ENCODE measurements at regions not wholly inside any gene's neighbourhood (a gene's known extent, or its start where the extent isn't known, plus 50 kb on each side); places are given as distances from the start of the nearest gene placed in this dataset.

DNA sequence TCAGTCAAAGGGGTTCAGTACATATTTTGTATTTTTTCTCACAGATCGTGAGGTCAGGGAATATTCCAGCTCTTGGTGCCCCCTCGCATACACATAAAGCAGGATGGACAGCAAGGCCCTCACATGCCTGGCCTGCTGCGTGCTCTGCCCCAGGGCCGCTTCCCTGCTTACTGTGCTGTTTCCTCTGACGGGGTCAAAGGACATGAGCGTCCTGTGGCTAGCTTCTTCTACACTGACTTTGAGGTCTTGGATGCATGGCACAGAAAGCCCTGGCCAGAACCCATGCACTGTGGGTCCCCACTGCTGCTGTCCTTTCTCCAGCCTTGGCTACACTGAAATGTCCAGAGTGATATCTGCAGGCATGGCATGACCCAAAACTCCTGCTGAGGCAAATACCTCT, 92.5 kb upstream of the GGTLC1 start:
- in situ Hi-C loops (cut with MboI; ENCODE audit: low sequenced_read_pairs) = no loop called here

DNA sequence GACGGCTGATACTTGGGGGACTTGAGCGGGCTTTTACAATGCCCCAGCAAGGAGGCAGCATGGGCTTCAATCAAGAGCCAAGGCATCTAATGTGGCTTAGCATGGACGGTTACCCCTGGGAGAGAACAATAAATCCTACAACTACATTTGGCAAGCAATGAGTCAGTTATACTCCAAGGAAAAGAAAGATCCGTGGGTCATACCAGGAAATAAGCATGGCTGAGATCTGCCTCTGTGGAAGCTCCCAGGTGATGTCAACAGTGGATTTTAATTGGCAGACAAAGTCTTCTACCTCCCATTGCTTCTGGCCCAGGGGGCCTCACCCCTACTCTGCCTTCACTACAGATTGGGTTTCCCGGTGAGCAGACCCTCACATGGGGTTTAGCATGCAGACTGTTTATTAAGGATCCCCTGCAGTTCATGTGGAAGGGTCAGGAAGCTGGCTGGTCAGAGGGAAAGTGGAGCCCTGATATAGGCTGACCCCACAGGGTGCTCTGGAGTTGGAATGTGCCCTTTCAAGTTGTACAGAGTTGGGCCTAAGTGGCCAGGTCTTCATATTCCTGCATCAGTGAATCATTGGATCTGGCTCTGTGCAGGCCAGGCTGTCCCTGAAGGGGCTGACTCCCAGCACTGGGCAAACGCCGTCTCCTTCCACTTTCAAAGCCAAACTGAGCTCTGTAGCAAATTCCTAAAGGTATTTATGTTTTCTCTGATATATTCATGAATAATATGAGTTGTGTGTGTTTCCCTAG, 91.3 kb upstream of the GGTLC1 start:
- in situ Hi-C loops (cut with MboI; ENCODE audit: low sequenced_read_pairs) = no loop called here

DNA sequence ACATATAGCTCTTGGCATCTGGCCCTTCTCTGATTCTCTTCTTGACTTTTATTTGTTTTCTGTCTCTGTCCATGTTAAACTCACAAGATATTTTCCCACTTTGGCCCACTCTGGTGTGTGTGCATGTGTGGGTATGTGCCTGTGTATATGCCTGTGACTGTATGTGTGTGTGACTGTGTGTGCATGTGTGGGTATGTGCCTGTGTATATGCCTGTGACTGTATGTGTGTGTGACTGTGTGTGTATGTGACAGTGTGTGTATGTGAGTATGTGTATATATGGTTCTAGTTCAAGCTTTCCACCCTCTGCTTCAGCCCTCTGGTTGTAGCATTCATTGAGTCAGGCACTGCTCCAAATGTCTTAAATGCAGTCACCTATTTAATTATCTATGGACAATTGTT, 88.6 kb upstream of the GGTLC1 start:
- in situ Hi-C loops (cut with MboI; ENCODE audit: low sequenced_read_pairs) = no loop called here

DNA sequence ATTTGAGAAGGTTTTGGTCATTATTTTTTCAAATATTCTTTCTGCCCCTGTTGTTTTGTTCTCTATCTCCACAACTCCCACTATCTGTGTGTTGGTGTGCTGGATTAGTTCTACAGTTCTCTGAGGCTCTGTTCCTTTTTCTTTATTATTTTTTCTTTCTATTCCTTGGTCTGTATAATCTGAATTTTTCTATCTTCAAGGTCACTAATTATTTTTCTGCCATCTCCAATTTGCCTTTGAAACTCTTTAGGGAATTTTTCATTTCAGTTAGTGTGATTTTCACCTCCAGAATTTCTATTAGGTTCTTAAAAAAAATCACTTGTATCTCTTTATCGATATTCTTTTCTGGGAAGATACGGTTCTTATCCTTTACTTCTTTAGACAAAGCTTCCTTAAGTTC, 82.1 kb upstream of the GGTLC1 start:
- in situ Hi-C loops (cut with MboI; ENCODE audit: low sequenced_read_pairs) = no loop called here

DNA sequence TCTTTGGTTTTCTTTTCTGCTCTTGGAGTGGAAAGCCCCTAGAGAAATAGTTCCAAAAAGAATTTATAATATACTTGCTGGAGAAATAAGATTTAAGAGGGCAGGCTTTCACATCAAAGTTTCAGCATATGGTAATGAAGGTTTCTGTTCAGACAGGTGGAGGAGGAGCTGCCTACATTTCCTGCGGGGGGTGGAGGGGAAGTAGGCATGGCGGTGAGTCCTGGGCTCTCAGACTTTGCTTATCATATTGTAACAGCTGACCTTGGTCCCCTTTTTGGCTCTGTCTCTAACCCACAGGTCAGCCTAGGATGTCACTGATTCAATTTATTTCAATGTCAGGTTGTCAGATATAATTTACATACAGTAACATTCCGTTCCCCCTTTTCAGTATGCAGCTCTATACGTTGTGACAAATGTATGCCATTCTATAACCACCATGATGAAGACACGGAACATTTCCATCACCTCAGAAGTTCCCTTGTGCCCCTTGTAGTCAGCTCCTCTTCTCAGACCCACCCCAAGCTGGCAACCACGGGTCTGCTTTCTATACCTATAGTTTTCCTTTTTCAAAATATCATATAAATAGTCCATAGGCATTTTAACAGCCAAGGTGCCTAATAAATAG, 77.6 kb upstream of the GGTLC1 start:
- in situ Hi-C loops (cut with MboI; ENCODE audit: low sequenced_read_pairs) = no loop called here

DNA sequence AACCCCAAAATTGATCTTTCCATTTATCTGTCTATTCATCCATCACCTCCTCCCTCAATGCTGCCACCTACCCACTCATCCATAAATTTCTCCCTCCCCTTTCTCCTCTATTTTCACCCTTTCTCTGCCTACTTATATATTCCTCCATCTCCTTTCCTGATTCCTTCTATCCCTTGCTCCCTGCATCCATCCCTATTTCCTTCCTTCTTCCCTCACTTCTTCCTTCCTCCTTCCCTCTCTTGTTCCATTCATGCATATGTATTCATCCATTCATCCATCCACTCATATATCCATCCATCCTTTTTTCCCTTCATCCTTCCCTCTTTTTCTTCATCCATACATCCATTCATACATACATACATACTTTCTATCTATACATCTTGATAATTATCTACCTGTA, 76.3 kb upstream of the GGTLC1 start:
- in situ Hi-C loops (cut with MboI; ENCODE audit: low sequenced_read_pairs) = no loop called here

DNA sequence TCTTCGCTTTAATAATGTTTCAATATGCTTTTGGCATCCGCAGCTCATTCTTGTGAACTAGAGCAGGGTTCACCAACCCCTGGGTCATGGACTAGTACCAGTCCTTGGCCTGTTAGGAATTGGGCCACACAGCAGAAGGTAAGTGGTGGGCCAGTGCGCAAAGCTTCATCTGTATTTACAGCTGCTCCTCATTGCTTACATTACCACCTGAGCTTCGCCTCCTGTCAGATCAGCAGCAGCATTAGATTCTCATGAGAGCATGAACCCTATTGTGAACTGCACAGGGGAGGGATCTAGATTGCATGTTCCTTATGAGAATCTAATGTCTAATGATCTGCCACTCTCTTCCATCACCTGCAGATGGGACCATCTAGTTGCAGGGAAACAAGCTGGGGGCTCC, 75.5 kb upstream of the GGTLC1 start:
- in situ Hi-C loops (cut with MboI; ENCODE audit: low sequenced_read_pairs) = no loop called here

DNA sequence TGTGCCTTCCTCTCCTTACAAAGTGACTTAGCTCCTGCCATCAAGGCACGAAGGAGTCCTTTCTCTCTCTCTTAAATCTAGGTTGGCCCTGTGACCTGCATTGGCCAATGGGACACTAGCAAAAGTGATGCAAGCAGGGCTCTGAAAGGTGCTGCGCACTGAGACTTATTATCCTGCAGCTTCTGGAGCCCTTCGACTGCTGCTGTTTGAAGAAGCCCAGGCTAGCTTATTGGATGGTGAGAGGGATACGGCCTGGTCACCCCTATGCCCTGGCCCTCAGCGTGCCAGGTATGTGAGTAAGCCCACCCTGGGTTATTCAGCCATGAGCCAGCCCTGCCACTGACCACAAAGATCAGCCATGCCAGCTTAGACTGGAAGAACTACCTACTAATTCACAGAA, 74.5 kb upstream of the GGTLC1 start:
- in situ Hi-C loops (cut with MboI; ENCODE audit: low sequenced_read_pairs) = no loop called here

DNA sequence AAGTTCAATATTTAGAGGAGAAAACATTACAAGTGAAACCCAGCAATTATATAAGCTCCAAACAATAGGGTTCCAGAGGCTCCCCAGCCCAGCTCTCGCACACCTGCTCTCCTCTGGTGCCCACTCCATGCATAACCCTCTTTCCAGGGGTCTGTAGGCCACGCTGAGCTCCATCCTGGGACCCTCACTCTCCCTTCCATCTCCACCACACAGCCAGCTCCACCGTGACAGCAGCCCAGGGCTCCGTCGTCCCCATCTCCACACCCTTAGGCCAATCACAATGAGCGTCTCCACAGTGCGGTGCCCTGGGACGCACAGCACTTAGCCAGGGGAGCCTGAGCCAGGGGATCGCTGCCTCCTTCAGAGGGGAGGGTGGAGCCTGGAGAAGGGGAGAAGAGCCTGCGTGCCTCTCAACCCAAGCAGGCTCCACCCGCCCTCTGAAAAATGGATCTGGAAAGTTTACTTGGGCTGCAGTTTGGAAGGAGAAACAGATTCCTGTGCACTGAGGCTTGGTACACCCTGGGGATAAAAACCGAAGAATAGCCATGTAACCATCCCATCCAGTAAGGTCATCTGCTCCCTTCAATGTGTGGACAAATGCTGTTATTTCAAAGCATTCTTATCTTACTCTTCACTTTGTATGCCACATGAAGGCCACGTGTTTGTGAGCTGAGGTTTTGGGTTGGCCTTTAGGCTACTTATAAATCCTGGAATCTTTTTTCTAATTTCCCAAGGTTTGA, 72.4 kb upstream of the GGTLC1 start:
- in situ Hi-C loops (cut with MboI; ENCODE audit: low sequenced_read_pairs) = no loop called here

DNA sequence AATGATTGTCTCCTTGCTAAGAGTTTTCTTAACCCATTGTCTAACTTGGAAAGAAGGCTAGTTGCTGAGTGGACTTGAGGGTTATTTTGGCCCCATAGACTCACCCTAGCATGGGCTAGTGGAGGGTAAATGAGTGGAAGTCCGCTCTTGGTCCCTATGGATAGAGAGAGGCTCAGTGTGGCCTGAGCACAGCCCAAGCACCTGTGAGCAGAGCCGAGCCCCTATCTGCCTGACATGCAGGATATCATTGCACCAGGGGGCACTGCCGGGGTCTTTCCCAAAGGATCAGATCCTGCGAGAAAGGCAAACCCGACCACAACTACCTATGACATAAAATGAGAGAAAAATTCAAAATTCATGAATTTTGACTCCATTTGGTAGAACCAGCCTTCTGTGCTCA, 70.6 kb upstream of the GGTLC1 start:
- in situ Hi-C loops (cut with MboI; ENCODE audit: low sequenced_read_pairs) = no loop called here

DNA sequence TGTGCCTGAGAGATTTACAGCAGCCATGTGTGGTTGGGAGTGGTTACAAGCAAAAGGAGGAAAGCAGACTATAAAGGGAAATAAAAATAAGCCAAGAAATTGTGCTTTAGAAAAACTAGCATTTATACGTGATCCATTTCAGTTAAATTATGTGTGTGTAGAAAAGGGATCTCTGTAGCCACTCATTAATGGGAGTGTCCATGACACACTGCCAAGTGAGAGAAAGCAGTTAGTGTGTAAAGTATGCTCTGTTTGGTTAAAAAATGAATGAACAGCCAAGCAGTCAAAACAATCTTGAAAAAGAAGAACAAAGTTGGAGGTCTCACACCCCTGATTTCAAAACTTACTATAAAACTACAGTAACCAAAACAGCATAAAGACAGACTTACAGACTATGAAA, 67.9 kb upstream of the GGTLC1 start:
- in situ Hi-C loops (cut with MboI; ENCODE audit: low sequenced_read_pairs) = no loop called here

DNA sequence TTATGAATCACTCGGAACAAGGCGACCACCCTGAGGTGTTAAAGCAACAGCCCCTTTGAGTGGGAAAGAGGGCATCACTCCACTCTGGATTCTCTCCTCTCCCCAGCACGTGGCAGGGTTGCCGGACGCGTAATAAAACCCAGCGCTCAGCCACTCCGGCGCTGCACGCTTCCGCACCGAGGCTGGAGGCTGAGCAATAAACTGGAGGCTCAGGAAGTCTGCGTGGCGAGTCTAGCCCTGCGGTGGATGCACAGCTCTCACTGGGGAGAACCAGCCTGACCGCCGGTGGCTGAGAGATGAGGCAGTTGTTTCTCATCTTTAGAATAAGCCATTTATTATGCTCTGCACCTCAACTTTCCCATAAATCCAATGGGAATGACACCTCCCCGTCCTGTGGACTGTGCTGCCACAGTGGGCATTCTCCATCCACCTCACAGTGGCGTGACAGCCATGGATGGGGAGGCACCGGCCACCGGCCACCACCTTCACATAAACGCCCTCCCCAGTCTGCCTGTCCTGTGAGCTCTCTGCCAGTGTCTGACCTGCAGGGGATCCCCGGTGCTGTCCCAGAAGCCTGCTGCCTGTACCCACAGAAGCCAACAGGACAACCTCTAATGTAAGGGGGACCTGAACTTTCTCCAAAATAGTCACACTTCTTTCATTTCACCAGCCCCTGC, 64.2 kb upstream of the GGTLC1 start:
- in situ Hi-C loops (cut with MboI; ENCODE audit: low sequenced_read_pairs) = no loop called here

DNA sequence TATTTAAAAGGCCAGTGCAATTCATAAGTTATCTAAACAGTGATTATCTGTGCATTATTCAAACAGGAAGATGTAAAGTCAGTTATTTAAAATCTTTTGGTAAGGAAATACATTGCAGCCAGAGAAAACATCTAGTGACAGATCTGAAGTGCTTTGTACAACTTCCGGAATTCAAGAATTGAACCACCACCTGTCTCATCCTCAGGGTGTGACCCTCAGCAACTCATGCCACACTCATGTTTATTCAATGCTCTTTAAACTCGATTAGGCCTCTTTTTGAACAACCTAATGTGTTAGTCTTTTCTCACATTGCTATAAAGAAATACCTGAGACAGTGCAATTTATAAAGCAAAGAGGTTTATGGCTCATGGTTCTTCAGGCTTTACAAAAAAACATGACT, 62.6 kb upstream of the GGTLC1 start:
- in situ Hi-C loops (cut with MboI; ENCODE audit: low sequenced_read_pairs) = no loop called here

DNA sequence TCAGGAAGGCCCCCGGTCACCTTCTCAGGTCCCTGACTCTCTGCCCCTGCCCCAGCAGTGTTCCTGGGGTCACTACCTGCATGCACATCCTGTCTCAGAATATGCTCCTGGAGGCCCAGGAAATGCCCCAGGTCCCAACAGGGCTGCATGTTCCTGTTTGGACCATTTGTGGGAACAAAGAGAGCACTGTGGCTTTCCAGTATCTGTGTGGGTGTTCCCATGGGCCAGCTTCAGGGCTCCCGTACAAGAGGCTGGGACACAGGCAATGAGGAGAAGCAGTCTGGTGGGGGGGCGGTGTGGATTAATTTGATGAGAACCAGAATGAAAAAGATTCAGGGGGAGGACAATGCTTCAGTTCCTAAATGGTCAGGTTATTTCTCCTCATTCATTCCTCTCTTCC, 61.5 kb upstream of the GGTLC1 start:
- in situ Hi-C loops (cut with MboI; ENCODE audit: low sequenced_read_pairs) = no loop called here

DNA sequence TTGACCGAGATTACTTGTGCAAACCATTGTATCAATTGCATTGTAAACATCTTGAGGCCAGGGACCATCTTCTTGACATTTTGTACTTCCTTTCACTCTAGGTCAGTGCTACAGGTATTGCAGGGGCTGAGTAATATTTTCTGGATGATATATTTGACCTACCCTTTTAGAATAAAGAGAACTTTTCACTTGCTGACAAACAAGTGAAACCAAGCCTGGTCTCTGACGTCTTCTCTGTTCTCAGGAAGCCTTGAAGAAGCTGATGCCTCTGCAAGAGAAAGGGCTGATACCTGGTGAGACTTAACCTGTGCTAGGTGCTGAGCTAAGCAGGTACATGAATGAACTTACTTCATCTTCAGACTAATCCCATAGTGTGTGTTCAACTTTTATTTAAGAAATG, 60.5 kb upstream of the GGTLC1 start:
- in situ Hi-C loops (cut with MboI; ENCODE audit: low sequenced_read_pairs) = no loop called here

DNA sequence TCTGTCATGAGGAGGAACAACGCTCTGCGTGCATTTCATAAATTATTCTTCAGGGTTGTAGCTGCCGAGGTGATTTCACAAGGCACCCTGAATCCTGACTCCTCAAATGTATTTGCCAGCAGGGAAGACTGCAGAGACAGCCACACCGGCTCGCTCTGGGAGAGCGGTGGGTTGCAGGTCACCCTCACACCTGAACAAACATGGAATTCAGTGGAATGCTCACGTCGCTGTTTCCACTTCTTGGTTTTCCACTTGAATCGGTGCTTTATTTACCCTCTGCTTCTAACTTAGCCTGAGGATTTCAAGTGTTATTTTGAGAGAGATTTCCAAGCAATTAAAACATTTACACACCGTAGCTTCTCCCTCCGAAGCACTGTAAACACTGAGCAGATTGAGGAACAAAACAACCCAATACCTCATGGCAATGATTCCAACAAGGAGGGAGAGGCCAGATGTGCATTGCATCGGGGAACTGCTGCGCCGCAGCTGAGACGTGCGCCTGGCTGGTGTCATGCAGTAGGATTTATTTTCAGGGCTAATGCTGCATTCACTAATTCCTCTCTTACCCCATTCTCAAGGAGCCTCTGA, 59.5 kb upstream of the GGTLC1 start:
- in situ Hi-C loops (cut with MboI; ENCODE audit: low sequenced_read_pairs) = no loop called here

DNA sequence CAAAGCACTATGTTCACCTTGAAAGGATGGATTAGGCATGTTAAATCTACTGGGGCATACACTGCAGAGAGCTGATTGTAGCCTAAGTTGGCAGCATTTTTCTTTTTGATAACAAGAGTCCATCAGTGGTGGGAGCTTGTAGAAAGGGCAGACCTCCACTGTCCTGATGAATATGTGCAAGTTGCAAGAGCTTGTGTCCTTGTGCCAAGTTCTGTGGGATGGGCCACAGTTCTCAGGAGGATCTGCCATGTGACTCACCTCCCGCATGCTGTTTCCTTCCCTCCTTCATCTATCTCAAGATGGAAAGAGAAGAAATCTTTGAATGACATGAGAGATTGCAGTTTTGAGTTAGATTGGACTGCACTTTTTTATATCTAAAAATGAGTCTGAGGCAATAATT, 58.3 kb upstream of the GGTLC1 start:
- in situ Hi-C loops (cut with MboI; ENCODE audit: low sequenced_read_pairs) = no loop called here

DNA sequence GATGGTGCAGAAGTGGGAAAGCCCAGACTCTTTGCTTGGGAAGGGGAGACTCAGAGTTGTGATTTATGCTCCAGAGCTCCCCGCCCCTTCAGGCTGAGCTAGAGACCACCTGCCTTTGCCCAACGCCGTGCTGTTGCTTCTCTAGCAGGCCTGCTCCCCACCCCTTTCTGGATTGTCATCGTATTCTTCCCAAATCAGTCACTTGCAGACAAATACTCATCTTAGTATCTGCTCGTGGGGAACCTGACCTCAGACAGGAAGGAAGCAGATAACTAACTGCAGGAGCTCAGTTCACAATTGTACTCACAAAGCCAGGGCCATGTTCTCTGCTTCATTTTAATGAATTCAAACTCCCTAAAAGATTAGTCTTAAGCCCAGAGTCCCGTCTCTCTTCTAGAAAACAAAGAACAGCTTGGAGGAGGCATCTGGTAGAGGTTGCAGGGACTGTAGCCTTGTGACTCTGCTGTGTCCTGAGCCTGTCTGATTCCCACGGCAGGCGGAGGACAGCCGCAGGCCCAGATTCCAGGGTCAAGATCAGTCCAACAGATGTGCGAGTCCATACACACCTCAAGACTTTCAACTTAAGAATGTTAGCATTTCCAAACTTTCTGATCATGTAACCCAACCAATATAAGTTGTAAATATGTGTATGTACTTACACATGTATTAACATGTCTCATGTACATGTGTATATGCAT, 57.2 kb upstream of the GGTLC1 start:
- in situ Hi-C loops (cut with MboI; ENCODE audit: low sequenced_read_pairs) = no loop called here

DNA sequence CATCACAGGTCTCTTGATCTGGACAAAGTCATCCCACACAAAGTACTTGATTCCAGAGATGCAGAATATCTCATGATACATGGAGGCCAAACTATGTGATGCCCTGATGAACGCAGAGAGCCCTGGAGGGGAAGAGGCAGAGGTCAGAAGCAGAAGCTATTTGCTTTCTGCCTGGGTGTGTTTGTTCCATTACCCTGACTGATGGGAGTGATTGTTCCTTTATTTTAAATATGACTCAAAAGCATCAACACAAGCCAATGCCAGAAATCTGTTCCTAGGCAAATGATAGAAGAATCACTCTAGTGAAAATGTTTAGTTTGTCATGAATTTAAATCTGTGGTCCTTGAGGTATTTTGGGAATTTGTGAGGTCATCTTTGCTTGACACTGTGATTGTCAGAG, 54.7 kb upstream of the GGTLC1 start:
- in situ Hi-C loops (cut with MboI; ENCODE audit: low sequenced_read_pairs) = no loop called here

DNA sequence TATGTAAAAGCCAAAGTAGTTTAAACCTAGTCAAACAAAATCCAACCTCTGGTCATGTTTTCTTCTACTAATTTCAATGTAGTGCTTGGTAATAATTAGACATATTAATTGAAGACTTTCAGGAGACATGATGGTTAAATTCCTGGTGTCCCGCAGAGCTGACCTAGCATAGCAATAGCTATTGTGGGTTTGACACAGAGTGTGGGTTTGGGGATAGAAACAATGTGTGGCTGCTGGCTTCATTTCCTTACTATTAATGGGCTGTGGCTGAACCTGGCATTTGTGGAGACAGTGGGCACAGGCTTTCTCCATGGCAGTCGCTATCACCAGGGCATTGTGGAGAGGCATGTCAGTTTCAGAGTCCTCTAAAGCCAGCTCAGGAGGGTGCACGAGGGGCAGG, 54.1 kb upstream of the GGTLC1 start:
- in situ Hi-C loops (cut with MboI; ENCODE audit: low sequenced_read_pairs) = no loop called here

Data from HL-60/S4 treated with phorbol 12-myristate 13-acetate at 8.2 ng/mL for 4 days and 3 days (cell line).